GM12878 (cell line): ENCODE measurements at regions not wholly inside any gene's neighbourhood (a gene's known extent, or its start where the extent isn't known, plus 50 kb on each side); places are given as distances from the start of the nearest gene placed in this dataset.

Experiments used
- ATAC-seq: fragments of 200-7000 bp; cut with Tn5 transposase; 3 replicates; pipeline ENCODE4 v1.9.1; 2020; ENCODE audit warnings: mild to moderate bottlenecking, moderate library complexity
- BruUV-seq: library from RNA; stranded (reverse); fragments of 400-500 nt; replicated peaks from 2 replicates; lab custom pipeline; 2021; lab: Mats Ljungman, UMichigan
- CTCF ChIA-PET: fragments of 300-600 bp; sonication (Branson Sonifier 250); formaldehyde crosslinking; extraction: SDS; loops from one replicate; lab custom pipeline; 2021; ENCODE audit warnings: inconsistent platforms; lab: Yijun Ruan, JAX
- POLR2A ChIA-PET: fragments of 350-600 bp; formaldehyde crosslinking; extraction: SDS; loops from one replicate; lab custom pipeline; 2021; ENCODE audit warnings: inconsistent platforms; lab: Charles Lee
- RAD21 ChIA-PET: fragments of 300-600 bp; sonication (Branson Sonifier 250); formaldehyde crosslinking; loops from one replicate; lab custom pipeline; 2023; ENCODE audit warnings: antibody characterized with exemption; ENCODE audit not compliant: unreplicated experiment; lab: Charles Lee
- SMC1A ChIA-PET: fragments of 300-600 bp; sonication (Branson Sonifier 250); formaldehyde crosslinking; loops from one replicate; lab custom pipeline; 2023; ENCODE audit not compliant: unreplicated experiment, uncharacterized antibody; lab: Charles Lee
- DNase-seq: peaks from one replicate; pipeline ENCODE4 v3.0.0-alpha.2; 2011; ENCODE audit warnings: low read depth, low spot score
- FAIRE-seq: peaks from 3 replicates; lab custom pipeline; 2011; peaks lifted over from hg19 to GRCh38; lab: Jason Lieb, UNC
- H2AFZ ChIP-seq: 2 replicates; pipeline ENCODE4 v1.6.0; 2011; ENCODE audit warnings: low read depth, low read length, control low read depth; ENCODE audit not compliant: control insufficient read depth
- H3K27ac ChIP-seq: 2 replicates; pipeline ENCODE4 v1.5.1; 2011; ENCODE audit warnings: control low read depth; ENCODE audit not compliant: control insufficient read depth, insufficient read depth
- H3K27me3 ChIP-seq, 2 experiments: replicated peaks in 1 of 2; 2 replicates each; pipeline versions ENCODE4 v1.6.0 to v1.6.1; 2011; ENCODE audit warnings: low read length in 1 of 2; ENCODE audit not compliant: control insufficient read depth in 2 of 2, insufficient read depth in 2 of 2
- H3K36me3 ChIP-seq, 2 experiments: 2 replicates each; pipeline ENCODE4 v1.5.1; 2011; ENCODE audit warnings: low read length in 1 of 2; ENCODE audit not compliant: control insufficient read depth in 2 of 2, insufficient read depth in 2 of 2
- H3K4me1 ChIP-seq: 2 replicates; pipeline ENCODE4 v1.6.1; 2011; ENCODE audit warnings: mild to moderate bottlenecking, low read length, moderate library complexity, mixed read lengths; ENCODE audit not compliant: control insufficient read depth, insufficient read depth
- H3K4me2 ChIP-seq: 2 replicates; pipeline ENCODE4 v1.6.0; 2011; ENCODE audit warnings: control low read depth; ENCODE audit not compliant: control insufficient read depth, insufficient read depth
- H3K4me3 ChIP-seq: fragments of 200-600 bp; sonication (generic); 2 replicates; pipeline ENCODE4 v1.5.1; 2016
- H3K79me2 ChIP-seq: 2 replicates; pipeline ENCODE4 v1.6.0; 2011; ENCODE audit warnings: low read length; ENCODE audit not compliant: control insufficient read depth, insufficient read depth
- H3K9ac ChIP-seq: 2 replicates; pipeline ENCODE4 v1.8.0; 2011; ENCODE audit warnings: low read length, control low read depth, mixed read lengths; ENCODE audit not compliant: control insufficient read depth, insufficient read depth
- H3K9me3 ChIP-seq: replicated peaks from 3 replicates; pipeline ENCODE4 v1.5.1; 2011; ENCODE audit warnings: mild to moderate bottlenecking, low read length; ENCODE audit not compliant: control insufficient read depth, insufficient read depth
- H4K20me1 ChIP-seq: 2 replicates; pipeline ENCODE4 v1.6.0; 2011; ENCODE audit not compliant: control insufficient read depth, insufficient read depth
- BRCA1 ChIP-seq: IDR thresholded peaks from 2 replicates; pipeline ENCODE4 v1.6.1; 2011; ENCODE audit warnings: low read depth, low read length, improper control_type of control experiment
- CHD2 ChIP-seq: IDR thresholded peaks from 2 replicates; pipeline ENCODE4 v1.6.1; 2011; ENCODE audit warnings: low read depth, low read length, improper control_type of control experiment, borderline replicate concordance
- NFYB ChIP-seq: IDR thresholded peaks from 2 replicates; pipeline ENCODE4 v1.6.1; 2011; ENCODE audit warnings: low read depth, mild to moderate bottlenecking, low read length, improper control_type of control experiment, moderate library complexity; ENCODE audit not compliant: insufficient read depth
- PML ChIP-seq: IDR thresholded peaks from 2 replicates; pipeline ENCODE4 v1.6.1; 2012; ENCODE audit warnings: low read length, inconsistent platforms
- SIN3A ChIP-seq: IDR thresholded peaks from 2 replicates; pipeline ENCODE4 v1.6.1; 2012; ENCODE audit warnings: low read depth, low read length, improper control_type of control experiment
- SRF ChIP-seq, 2 experiments: IDR thresholded peaks; 2 replicates each; pipeline ENCODE4 v1.6.1; 2011; ENCODE audit warnings: low read depth in 2 of 2, low read length in 2 of 2, mild to moderate bottlenecking in 1 of 2, moderate library complexity in 1 of 2
- TBL1XR1 ChIP-seq: IDR thresholded peaks from 2 replicates; pipeline ENCODE4 v1.6.1; 2012; ENCODE audit warnings: low read depth, low read length, improper control_type of control experiment
- TCF7 ChIP-seq: IDR thresholded peaks from 2 replicates; pipeline ENCODE4 v1.6.1; 2014; ENCODE audit warnings: antibody characterized with exemption, borderline replicate concordance
- WGBS: methylation state at CpG from one replicate; pipeline ENCODE4 v1.1.6; 2016; ENCODE audit warnings: low lambda C conversion rate; ENCODE audit not compliant: insufficient replicate concordance, insufficient coverage; ENCODE audit errors: missing lambda C conversion rate; 5-methylcytosine and 5-hydroxymethylcytosine counted together
- in situ Hi-C: fragments of 300-500 bp; cut with MboI; formaldehyde crosslinking; loops from 9 replicates; pipeline ENCODE4 v1.14.3; 2018; ENCODE audit warnings: mixed read lengths
- intact Hi-C: fragments of 100-400 bp; cut with micrococcal nuclease; formaldehyde crosslinking; loops from one replicate; pipeline ENCODE4 v1.14.2; 2022; ENCODE audit not compliant: unreplicated experiment
- TF ChIP-seq, protein P1 (sequence below): fragments of 450-650 bp; conservative IDR thresholded peaks from 2 replicates; pipeline ENCODE4 v1.6.1; 2017; ENCODE audit warnings: mild to moderate bottlenecking, moderate library complexity
- TF ChIP-seq, protein P2 (sequence below): IDR thresholded peaks from 2 replicates; pipeline ENCODE4 v1.6.1; 2012; ENCODE audit warnings: mild to moderate bottlenecking, low read depth, low read length

DNA sequence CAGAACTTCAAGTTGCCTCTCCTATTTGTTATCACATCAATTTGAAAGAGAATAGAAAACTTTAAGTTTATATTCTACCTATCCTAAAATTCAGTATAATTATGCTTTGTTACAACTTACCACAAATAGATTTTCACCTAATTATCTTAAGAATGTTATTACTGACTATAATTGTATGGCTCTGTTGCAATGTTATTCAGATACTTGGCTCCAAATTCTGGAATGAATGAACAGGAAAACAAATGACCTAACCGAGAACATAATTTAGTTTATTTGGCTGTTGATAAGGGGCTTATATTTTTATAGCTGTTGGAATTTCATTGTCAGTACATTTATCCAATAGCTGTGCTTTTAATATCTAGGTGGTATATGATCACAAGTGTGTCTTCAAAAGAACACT is 173.2 kb upstream of the GULP1 start:
- TF ChIP-seq SIN3A (no peak), TCF7 (no peak), SRF (IDR thresholded peaks at IDR 0.05; ENCODE audit: low read depth in 2 of 2, low read length in 2 of 2) (no peak), CHD2 (no peak), TBL1XR1 (no peak), PML (no peak), NFYB (no peak), BRCA1 (no peak)
- TF ChIP-seq, protein P1, sequence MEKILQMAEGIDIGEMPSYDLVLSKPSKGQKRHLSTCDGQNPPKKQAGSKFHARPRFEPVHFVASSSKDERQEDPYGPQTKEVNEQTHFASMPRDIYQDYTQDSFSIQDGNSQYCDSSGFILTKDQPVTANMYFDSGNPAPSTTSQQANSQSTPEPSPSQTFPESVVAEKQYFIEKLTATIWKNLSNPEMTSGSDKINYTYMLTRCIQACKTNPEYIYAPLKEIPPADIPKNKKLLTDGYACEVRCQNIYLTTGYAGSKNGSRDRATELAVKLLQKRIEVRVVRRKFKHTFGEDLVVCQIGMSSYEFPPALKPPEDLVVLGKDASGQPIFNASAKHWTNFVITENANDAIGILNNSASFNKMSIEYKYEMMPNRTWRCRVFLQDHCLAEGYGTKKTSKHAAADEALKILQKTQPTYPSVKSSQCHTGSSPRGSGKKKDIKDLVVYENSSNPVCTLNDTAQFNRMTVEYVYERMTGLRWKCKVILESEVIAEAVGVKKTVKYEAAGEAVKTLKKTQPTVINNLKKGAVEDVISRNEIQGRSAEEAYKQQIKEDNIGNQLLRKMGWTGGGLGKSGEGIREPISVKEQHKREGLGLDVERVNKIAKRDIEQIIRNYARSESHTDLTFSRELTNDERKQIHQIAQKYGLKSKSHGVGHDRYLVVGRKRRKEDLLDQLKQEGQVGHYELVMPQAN, result no peak
- TF ChIP-seq, protein P2, sequence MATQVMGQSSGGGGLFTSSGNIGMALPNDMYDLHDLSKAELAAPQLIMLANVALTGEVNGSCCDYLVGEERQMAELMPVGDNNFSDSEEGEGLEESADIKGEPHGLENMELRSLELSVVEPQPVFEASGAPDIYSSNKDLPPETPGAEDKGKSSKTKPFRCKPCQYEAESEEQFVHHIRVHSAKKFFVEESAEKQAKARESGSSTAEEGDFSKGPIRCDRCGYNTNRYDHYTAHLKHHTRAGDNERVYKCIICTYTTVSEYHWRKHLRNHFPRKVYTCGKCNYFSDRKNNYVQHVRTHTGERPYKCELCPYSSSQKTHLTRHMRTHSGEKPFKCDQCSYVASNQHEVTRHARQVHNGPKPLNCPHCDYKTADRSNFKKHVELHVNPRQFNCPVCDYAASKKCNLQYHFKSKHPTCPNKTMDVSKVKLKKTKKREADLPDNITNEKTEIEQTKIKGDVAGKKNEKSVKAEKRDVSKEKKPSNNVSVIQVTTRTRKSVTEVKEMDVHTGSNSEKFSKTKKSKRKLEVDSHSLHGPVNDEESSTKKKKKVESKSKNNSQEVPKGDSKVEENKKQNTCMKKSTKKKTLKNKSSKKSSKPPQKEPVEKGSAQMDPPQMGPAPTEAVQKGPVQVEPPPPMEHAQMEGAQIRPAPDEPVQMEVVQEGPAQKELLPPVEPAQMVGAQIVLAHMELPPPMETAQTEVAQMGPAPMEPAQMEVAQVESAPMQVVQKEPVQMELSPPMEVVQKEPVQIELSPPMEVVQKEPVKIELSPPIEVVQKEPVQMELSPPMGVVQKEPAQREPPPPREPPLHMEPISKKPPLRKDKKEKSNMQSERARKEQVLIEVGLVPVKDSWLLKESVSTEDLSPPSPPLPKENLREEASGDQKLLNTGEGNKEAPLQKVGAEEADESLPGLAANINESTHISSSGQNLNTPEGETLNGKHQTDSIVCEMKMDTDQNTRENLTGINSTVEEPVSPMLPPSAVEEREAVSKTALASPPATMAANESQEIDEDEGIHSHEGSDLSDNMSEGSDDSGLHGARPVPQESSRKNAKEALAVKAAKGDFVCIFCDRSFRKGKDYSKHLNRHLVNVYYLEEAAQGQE, result no peak
- no peak for DNase-seq
- peaks cover 0 to 3% of the 10 kb centered on the region in 2 experiments; a peak in 1 of 4 replicates for H3K27me3 ChIP-seq
- H3K4me3 ChIP-seq, result no peak overlapping the region
- no peak for ATAC-seq
- no peak overlapping the region for H3K27ac ChIP-seq
- BruUV-seq, result no TSS peak
- H2AFZ ChIP-seq, result no peak overlapping the region
- no peaks in the 10 kb centered on the region for H3K79me2 ChIP-seq
- ChIA-PET CTCF (interaction anchor here (1.0 kb wide), 1 partner anchor 13 kb away, joined by 3 read pairs; no protein-coding TSS in a partner anchor), SMC1A (no interaction called here), RAD21 (no interaction called here), POLR2A (no interaction called here)
- FAIRE-seq, result no peak
- WGBS, result 30% methylated on average over 1 of the region's 1 CpG
- no peak overlapping the region for H3K4me2 ChIP-seq
- no peaks in the 10 kb centered on the region for H4K20me1 ChIP-seq
- intact Hi-C loops (no loop called here), in situ Hi-C loops (no loop called here)
- H3K9me3 ChIP-seq, result no peaks in the 10 kb centered on the region
- no peaks in the 10 kb centered on the region for H3K4me1 ChIP-seq
- H3K9ac ChIP-seq, result no peak overlapping the region
- H3K36me3 ChIP-seq, result no peaks in the 10 kb centered on the region
